Suprapubic skin (tissue), 3 donors: ENCODE measurements at regions not wholly inside any gene's neighbourhood (a gene's known extent, or its start where the extent isn't known, plus 50 kb on each side); places are given as distances from the start of the nearest gene placed in this dataset.

Experiments
- POLR2A ChIP-seq, 2 donors: fragments of 450-650 bp; IDR thresholded peaks; one replicate each; pipeline ENCODE4 v1.6.1; 2017; ENCODE audit warnings: antibody characterized with exemption in 2 of 2, mild to moderate bottlenecking in 2 of 2, moderate library complexity in 2 of 2
- TF ChIP-seq, protein P1 (sequence below), 2 donors: fragments of 200-600 bp in 1 of 2; fragments of 450-650 bp in 1 of 2; sonication (generic) in 1 of 2; IDR thresholded peaks; one replicate each; pipeline ENCODE4 v1.5.1; 2016 to 2019; ENCODE audit warnings: antibody characterized with exemption in 2 of 2, mild to moderate bottlenecking in 1 of 2, moderate library complexity in 1 of 2

DNA sequence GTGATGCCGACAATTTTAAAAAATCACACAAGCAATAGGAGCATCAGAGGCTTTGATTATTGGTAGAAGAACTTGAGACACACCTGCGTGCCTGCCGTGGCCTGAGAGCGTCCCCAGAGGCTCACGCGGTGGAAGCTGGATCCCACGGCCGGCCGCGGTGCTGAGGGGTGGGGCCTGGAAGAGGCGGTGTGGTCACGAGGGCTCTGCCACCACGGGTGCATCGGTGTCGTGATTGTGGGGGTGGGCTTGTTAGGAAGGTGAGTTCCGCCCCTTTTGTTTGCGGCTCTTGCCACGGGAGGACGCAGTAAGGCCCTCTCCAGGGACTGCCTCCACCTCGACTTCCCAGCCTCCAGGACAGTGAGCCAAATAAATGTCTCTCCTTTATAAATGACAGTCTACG is 77.2 kb upstream of the ADRA2C start:
- TF ChIP-seq, protein P1, sequence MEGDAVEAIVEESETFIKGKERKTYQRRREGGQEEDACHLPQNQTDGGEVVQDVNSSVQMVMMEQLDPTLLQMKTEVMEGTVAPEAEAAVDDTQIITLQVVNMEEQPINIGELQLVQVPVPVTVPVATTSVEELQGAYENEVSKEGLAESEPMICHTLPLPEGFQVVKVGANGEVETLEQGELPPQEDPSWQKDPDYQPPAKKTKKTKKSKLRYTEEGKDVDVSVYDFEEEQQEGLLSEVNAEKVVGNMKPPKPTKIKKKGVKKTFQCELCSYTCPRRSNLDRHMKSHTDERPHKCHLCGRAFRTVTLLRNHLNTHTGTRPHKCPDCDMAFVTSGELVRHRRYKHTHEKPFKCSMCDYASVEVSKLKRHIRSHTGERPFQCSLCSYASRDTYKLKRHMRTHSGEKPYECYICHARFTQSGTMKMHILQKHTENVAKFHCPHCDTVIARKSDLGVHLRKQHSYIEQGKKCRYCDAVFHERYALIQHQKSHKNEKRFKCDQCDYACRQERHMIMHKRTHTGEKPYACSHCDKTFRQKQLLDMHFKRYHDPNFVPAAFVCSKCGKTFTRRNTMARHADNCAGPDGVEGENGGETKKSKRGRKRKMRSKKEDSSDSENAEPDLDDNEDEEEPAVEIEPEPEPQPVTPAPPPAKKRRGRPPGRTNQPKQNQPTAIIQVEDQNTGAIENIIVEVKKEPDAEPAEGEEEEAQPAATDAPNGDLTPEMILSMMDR (IDR thresholded peaks at IDR 0.05) = no peak
- no peak for TF ChIP-seq POLR2A (IDR thresholded peaks at IDR 0.05)
